MV-4-11 (cell line): ENCODE measurements at regions not wholly inside any gene's neighbourhood (a gene's known extent, or its start where the extent isn't known, plus 50 kb on each side); places are given as distances from the start of the nearest gene placed in this dataset.

Experiments
- DNase-seq: peaks from one replicate; lab custom pipeline; 2025; lab: John Stamatoyannopoulos, UW

DNA sequence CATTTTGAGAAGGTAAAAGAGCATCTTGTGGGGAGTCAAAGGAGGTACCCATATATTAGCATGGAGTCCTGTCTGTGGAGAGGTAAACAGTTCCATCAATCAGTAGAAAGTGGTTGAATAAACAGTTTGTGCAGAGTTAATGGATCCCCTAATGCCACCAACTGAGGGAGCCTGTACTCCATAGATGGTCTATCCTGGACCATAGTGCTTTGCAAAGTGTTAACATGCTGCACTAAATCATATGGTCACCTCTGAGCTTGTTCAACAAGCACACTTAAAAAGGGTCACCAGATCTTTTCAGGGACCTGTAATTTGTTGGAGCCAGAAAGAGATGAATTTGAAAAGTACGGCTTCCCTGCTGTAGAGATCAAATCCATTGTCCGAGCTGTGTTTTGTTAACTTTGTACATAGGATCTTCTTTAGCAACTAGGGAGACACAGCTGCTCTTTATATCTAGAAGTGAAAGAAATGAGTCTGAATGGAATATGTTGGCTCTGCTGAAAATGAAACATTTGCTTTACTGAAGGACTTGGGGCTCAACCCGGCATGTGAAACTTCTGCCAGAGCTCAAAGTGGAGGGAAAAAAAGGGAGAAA, 366.4 kb downstream of the ETNK1 start:
- no peak for DNase-seq

GRCh38 chr12:22993609-22994315, 368.8 kb downstream of the ETNK1 start:
- no peak for DNase-seq

DNA sequence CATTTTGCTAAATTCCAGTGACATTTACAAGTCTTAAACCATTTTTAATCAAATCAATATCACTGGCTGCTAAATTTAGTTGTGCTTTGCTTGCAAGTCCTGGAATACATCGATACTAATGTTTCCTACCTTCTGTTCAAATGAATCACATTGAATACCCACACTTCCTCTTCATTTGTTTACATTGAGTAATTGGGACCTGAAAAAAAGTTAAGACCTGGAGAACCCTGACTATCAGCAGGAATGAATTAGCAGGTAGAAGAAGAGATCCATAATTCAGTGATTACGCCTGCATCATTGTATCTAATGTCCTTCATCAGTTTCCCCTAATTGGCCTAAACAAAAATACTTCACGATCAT, 369.3 kb downstream of the ETNK1 start:
- DNase-seq = no peak

DNA sequence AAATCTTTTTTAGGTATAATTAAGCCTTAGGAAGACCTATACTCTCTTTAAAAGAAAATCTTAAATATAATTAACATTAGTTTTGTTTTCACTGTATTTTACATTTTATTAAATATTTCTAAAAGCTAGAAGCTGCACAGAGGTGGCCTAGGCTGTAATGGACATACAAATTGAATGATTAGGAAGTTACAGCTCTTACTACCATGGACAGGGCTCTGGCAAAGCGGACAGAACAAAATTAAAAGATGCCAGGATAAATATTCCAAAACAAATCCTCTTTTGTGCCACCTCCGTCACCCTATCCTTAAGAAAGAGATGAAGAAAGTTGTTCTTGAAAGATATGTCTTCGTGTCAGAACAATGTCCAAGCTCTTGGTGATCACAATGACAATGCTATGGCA, 376.5 kb downstream of the ETNK1 start:
- no peak for DNase-seq

GRCh38 chr12:23002381-23002780, 377.4 kb downstream of the ETNK1 start:
- DNase-seq = no peak

- no peak for DNase-seq
Measured at GRCh38 chr12:23004473-23005020, 379.6 kb downstream of the ETNK1 start.

- DNase-seq = no peak
Measured at GRCh38 chr12:23005387-23005786, 380.4 kb downstream of the ETNK1 start.

DNA sequence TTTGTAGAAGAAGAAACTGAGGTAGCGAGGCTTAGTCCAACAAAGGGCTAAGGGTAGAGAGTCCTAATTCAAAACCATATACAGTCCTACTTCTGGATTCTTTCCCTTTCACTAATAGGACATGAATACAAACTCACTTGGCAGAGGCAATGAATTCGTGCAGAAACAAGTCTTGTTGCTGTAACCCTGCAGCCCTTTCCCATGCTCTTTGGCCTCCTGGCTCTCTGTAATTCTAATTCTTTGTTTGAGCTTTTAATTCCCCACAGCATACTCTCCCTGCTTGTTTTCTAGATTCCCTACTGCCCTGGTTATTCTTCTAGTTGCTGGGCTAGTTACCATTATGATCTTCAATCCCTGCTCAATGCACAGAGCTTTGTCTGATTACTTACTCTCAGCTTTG, 381.4 kb downstream of the ETNK1 start:
- DNase-seq = no peak

DNA sequence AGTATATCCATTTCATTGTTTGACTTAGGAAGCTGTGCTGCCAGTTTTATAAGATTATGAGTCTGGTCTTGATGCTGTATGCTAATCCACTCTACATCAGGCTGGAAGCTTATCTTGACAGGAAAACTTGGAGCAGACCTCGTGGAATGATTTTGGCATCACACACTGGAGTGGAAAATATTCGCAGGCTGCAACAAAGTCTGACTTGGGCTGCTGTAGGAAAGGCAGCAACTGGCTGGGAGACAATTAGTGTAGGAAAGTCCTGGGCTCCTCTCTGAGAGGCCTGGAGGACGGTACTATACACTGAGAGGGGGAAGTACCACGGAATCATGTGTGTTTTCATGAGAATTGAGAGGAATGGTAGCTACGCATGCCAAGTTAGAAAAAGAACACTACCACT, 383.7 kb downstream of the ETNK1 start:
- DNase-seq = no peak

DNA sequence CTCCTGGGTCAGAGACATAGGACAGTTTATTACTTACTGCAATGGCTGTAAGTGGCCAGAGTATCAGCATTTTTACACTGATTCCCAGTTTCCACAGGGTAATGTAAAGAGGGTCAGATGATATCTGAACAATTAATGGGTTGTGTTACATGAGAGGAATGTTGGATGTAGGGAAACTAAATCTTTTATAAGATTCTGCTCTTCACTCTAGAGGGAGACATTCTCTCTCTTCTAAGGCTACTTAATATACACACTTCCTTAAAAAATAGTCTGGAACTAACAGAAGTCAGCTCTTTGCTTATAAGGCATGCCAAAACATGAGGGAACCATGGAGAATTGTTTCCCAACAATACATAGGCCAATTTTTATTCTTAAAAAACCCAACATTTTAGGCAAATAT, 389.8 kb downstream of the ETNK1 start:
- no peak for DNase-seq

- no peak for DNase-seq
Measured at GRCh38 chr12:23025372-23026016, 400.5 kb downstream of the ETNK1 start.

DNA sequence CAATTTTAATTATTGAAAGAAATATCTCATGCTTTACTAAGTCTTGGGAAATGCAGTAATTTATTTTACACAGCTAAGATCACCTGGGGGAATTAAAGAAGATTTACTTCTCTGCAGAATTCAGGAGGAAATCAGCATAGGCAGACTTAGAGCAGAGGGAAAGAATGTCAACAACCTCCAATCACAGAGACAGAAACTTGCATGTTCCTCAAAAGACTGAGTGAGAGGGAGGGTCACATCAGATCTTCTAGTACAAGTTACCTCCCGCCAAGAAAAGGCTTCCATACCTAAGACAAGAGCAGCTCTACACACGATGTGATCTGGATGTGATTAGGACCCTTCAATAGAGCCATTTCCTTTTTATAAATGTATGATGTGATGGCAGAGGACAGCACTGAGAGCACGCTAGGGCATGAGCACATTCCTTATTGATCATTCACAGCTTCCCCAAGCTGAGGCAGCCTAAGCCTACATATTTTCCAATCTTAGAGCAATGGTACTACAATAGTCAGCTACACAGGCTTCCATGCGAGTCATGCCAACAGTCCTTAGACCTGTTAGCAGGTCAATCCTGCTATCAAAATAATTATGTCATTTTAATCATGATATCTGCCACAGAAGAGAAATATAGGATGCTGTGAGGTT, 403.3 kb downstream of the ETNK1 start:
- no peak for DNase-seq

DNA sequence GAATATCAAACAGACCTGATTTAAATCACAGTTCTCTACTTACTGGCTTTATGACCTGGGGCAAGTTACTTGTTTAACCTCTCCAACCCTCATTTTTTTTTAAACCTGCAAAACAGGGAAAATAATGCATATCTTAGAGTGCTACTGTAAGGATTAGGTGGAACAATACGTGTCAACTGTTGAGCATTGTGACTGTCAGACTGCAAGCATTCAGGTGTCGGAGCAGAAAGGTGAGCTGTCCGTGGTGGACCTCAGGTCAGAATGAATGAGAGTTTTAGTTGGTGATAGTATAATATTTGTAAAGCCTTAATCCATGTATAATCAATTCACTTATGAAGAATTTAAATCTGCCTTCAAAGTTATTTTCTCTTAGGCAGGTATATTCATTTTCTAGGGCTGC, 404.2 kb downstream of the ETNK1 start:
- DNase-seq = no peak

DNA sequence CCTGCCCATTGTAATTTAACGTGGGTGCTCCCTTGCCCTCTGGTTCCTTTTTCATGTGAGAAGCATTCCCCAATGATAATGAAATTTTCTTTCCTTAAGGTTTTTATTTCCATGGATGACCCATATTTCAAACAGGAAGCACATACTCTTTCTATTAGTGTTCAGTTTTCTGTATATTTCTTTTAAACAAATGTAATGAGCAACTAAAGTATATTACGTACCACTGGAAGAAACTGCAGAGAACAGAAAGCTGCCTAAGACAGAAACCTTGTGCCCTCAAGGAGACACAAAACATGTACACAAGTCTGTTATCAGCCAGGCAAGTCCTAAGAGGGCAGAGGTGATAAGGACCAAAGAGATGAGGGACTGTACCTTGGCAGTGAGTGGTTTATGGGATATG, 414.9 kb downstream of the ETNK1 start:
- DNase-seq = no peak

GRCh38 chr12:23041774-23042173, 416.8 kb downstream of the ETNK1 start:
- DNase-seq = no peak

- DNase-seq = no peak
Measured at GRCh38 chr12:23043646-23044045, 418.7 kb downstream of the ETNK1 start.

DNA sequence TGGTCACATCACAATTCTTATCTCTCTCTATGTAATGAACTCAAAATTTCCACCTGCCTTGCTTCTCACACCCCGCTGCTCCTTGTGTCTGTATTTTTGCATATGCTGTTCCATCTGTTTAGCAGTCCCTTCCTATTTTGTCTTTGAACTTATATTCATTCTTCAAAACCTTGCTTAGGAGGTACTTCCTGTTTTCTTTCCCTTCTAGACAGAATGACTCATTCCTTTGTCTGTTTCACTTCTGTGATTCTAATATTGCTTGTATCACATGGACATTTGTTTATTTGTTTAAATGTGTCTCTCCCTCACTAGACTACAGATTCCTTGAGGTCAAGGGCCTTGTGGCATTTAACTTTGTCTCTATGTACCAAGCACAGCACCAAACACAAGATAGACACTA, 424.2 kb downstream of the ETNK1 start:
- peak; percentile 89 for DNase-seq

- no peak for DNase-seq
Measured at GRCh38 chr12:23055004-23055403, 430.0 kb downstream of the ETNK1 start.

- DNase-seq = no peak
Measured at GRCh38 chr12:23057571-23057970, 432.6 kb downstream of the ETNK1 start.

DNA sequence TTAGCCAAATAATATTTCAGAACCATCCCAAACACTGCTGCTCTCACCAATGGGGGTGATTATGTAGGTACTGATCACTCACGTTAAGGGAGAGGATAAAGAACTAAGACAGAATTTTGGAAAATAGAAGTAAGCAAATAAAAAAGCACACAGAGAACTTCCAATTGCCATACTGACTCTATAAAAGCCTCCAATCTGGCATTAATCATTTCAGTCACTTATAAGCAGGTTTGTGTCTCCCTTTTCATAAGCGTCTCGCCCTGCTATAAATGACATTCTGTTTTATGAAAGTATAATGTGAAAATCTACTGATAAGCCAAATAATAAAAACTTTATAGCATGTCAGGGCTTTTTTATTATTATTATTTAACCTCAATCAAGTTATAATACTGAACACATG, 435.2 kb downstream of the ETNK1 start:
- DNase-seq = no peak

DNA sequence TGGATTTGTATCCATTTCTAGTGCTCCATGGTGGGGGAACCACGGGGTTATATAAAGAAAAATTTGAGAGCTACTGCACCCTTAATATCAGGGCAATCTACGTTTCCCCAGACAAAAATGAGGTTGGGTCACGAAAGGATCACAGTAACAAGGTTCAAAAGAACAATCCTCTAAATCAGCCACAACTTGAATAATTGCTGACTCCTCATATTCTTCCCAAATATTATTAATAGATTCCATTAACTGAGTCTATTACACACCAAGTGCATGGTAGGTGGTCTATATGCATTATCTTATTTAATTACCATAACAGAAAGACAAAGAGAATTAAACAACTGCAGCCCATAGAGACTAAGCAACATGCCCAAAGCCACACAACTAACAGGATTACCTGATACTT, 438.2 kb downstream of the ETNK1 start:
- DNase-seq = no peak

DNA sequence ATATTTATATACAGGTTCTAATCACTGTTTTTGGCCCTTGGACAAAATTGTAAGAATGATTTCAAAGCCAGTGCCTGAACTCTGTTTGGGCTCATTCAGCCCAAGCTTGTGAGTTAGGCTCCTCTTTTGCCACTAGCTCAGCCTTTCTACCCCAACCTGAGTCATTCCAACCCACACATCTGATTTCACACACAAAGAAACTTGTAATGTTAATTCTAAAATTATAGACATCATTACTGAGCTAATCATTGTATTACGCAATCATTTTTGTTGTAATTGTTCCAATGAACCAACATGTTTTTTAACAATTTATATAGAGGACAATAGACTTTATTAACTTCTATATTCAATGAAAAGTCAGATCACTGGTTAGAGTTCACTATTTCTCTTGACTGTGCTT, 441.1 kb downstream of the ETNK1 start:
- no peak for DNase-seq

DNA sequence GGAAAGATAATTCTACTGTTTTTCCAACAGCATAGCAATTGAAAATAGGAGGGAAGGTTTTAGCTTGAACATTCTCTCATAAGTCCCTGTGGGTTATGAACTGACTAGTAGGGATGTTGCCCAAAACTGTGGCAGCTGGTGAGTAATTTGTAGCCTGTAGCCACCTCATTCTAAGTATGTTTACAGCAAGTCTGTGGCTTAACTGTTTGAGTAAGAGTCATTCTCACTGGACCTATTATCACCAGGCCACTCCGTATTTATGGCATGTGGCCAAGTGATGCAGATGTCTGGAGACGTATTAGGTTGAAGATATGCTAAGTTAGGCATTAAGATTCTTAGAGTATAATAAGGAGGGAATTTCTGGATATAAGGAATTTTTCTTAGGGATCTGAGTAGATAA, 458.3 kb downstream of the ETNK1 start:
- DNase-seq = peak; percentile 13
